Kidney epithelial cell (primary cell): ENCODE measurements at regions not wholly inside any gene's neighbourhood (a gene's known extent, or its start where the extent isn't known, plus 50 kb on each side); places are given as distances from the start of the nearest gene placed in this dataset.
A peak's percentile ranks its signal among the peaks of the same experiment; 100 is the strongest.

ENCODE experiments used
- DNase-seq: peaks from one replicate; pipeline ENCODE4 v3.0.0-alpha.2; 2010; ENCODE audit warnings: low read depth
- H3K27me3 ChIP-seq: 2 replicates; pipeline ENCODE4 v1.6.0; 2011; ENCODE audit warnings: low read length; ENCODE audit not compliant: control insufficient read depth, insufficient read depth
- H3K36me3 ChIP-seq: 2 replicates; pipeline ENCODE4 v1.5.1; 2011; ENCODE audit warnings: low read length; ENCODE audit not compliant: control insufficient read depth, insufficient read depth
- H3K4me3 ChIP-seq: 2 replicates; pipeline ENCODE4 v1.5.1; 2011; ENCODE audit warnings: low read depth, mild to moderate bottlenecking, control low read depth, low read length
- TF ChIP-seq, protein P1 (sequence below): IDR thresholded peaks from 2 replicates; pipeline ENCODE4 v1.5.1; 2011; ENCODE audit warnings: mild to moderate bottlenecking, moderate library complexity, low read length, control low read depth, inconsistent platforms; ENCODE audit not compliant: insufficient read depth, poor library complexity, severe bottlenecking

DNA sequence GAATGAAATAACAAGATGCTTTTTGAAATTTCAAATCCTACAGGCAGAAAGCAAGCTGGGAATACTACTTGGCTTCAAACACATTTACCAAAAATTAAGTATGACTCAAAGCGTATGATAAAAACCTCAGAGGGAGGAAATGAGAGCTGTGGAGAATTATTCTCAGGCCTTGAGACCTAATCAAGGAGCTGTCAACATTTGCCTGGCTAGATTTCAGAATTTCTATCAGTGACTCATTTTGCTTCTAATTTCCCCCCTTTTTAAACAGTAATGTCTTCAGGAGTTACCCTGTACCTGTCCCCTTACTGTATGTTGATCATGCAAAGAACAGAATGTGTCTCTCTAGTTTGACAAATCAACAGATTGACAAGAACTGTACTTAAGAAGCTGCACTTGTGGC is 1324.5 kb upstream of the DDX18 start:
- TF ChIP-seq, protein P1, sequence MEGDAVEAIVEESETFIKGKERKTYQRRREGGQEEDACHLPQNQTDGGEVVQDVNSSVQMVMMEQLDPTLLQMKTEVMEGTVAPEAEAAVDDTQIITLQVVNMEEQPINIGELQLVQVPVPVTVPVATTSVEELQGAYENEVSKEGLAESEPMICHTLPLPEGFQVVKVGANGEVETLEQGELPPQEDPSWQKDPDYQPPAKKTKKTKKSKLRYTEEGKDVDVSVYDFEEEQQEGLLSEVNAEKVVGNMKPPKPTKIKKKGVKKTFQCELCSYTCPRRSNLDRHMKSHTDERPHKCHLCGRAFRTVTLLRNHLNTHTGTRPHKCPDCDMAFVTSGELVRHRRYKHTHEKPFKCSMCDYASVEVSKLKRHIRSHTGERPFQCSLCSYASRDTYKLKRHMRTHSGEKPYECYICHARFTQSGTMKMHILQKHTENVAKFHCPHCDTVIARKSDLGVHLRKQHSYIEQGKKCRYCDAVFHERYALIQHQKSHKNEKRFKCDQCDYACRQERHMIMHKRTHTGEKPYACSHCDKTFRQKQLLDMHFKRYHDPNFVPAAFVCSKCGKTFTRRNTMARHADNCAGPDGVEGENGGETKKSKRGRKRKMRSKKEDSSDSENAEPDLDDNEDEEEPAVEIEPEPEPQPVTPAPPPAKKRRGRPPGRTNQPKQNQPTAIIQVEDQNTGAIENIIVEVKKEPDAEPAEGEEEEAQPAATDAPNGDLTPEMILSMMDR, result no peak
- DNase-seq, result no peak
- Histone ChIP-seq H3K27me3 (no peaks in the 10 kb centered on the region), H3K36me3 (no peaks in the 10 kb centered on the region), H3K4me3 (no peak overlapping the region)

DNA sequence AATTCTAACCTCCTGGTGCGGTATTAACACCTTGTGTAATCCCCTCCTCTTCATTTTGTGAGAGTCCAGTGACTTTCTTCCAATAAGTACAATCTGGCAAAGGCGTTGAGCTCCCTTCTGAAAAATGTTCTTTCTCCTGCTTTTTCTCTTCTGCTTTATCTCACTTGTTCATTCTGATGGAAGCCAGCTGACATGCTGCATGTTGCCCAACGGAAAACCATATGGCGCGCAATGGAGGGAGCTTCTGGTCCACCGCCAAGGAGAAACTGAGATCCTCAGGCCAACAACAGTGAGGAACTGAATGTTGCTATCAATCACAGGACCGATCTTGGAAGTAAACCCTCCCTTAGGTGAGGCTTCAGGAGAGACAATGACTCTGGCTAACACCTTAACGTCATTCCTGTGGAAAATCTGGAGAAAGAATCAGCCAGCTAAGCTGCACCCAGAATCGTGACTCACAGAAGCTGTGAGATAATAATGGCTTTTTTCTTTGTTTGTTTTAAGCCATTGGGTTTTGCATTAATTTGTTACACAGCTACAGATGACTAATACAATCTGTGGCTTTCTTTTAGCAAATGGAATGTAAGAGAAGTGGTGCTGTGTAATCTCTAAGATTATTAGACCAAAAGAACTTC is 1323.9 kb upstream of the DDX18 start:
- no peaks in the 10 kb centered on the region for H3K27me3 ChIP-seq
- TF ChIP-seq, protein P1, result no peak
- no peak overlapping the region for H3K4me3 ChIP-seq
- no peaks in the 10 kb centered on the region for H3K36me3 ChIP-seq
- peak; percentile 66 for DNase-seq

DNA sequence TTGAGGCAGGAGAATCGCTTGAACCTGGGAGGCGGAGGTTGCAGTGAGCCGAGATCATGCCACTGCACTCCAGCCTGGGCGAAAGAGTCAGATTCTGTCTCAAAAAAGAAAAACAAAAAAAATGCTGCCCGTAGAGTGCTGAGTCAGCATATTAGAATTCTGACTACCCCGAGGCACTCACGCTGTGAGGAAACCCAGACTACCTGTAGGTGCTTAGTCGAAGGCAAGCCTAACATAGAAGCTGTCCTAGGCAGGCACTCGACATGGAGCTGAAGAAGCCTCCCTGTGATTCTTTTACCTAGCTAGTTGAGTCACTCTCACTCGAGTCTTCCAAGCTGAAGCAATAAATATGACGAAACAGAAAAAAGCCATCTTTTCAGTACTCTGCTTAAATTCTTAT is 1323.2 kb upstream of the DDX18 start:
- Histone ChIP-seq H3K36me3 (no peaks in the 10 kb centered on the region), H3K4me3 (no peak overlapping the region), H3K27me3 (no peaks in the 10 kb centered on the region)
- TF ChIP-seq, protein P1, result no peak
- DNase-seq, result no peak

DNA sequence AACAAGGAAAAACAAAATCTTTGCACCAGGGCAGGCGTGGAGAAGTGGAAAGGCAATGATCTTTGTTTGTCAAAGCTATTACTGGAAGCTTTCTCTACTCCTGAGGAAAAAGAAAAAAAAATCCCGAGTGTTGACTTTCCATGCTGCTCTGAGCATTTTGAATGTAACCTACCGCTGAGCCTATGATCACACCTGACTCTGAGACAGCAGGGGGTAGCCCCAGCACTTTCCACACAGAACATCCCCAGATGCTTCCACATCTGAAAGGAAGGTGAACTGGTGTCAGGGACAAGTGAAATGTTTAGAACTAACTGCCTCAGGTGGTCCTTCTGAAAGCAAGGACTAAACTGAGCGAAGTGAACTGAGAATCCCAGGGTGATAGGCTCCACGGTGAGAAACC is 1315.1 kb upstream of the DDX18 start:
- DNase-seq, result no peak
- Histone ChIP-seq H3K4me3 (no peak overlapping the region), H3K27me3 (no peaks in the 10 kb centered on the region), H3K36me3 (no peaks in the 10 kb centered on the region)
- TF ChIP-seq, protein P1, result no peak

DNA sequence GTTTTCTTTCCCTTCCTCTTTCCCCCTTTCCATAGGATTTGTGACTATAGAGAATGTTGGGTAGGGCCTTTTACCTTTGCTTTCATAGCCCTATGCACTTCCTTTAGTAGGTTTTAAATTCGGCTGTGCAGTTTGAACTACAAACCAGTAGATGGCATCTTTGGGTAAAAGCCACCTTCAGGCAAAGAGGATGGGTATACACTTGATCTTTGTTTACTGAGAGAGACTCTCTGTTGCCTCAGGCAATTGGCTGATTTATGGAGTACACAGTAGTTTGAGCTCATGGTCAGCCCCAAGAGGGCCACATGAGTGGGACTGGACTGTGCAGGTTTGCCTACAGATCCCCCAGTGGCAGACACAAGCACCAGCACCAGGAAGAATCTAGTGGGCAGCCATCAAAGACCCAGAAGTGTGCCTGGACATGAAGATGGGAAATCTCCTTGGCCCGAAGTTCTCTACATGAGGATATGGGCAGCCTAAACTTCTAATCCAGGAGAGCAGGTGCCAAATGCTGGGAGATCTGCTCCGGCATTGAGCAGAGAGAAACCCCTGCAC is 1304.3 kb upstream of the DDX18 start:
- TF ChIP-seq, protein P1, result peak; percentile 53
- no peaks in the 10 kb centered on the region for H3K27me3 ChIP-seq
- DNase-seq, result no peak
- H3K36me3 ChIP-seq, result no peaks in the 10 kb centered on the region
- H3K4me3 ChIP-seq, result no peak overlapping the region

DNA sequence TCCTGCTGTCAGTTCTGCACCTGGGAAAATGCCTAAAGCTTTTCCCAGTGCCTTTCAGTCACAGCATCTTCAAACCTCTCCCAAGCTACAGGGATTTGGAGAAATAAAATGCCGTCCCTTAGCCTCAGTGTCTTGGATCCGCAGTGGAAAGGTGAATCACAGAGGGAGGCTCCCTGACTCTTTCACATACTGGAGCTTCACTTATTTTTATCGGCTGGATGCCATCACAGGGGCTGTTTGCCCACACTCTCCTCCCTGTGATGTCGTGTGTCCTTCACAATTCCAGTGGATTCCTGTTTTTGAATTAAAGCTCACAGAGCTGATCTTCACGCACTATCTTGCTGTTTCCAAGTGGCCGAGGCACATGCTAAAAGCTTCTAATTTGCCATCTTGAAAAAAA is 1303.1 kb upstream of the DDX18 start:
- H3K27me3 ChIP-seq, result no peaks in the 10 kb centered on the region
- H3K36me3 ChIP-seq, result no peaks in the 10 kb centered on the region
- DNase-seq, result no peak
- TF ChIP-seq, protein P1, result no peak
- no peak overlapping the region for H3K4me3 ChIP-seq
